Activated CD4-positive, alpha-beta T cell treated with anti-CD3 and anti-CD28 coated beads, Interleukin-2, Interleukin-4, amounts not matched to agents 100 ng/mL and 50 ng/mL, durations not matched to agents 16 hours and 8 hours (primary cell): ENCODE measurements at regions not wholly inside any gene's neighbourhood (a gene's known extent, or its start where the extent isn't known, plus 50 kb on each side); places are given as distances from the start of the nearest gene placed in this dataset.
A peak's percentile ranks its signal among the peaks of the same experiment; 100 is the strongest.

Experiments
- DNase-seq: peaks from one replicate; pipeline ENCODE4 v3.0.0-alpha.2; 2020; ENCODE audit warnings: low spot score

DNA sequence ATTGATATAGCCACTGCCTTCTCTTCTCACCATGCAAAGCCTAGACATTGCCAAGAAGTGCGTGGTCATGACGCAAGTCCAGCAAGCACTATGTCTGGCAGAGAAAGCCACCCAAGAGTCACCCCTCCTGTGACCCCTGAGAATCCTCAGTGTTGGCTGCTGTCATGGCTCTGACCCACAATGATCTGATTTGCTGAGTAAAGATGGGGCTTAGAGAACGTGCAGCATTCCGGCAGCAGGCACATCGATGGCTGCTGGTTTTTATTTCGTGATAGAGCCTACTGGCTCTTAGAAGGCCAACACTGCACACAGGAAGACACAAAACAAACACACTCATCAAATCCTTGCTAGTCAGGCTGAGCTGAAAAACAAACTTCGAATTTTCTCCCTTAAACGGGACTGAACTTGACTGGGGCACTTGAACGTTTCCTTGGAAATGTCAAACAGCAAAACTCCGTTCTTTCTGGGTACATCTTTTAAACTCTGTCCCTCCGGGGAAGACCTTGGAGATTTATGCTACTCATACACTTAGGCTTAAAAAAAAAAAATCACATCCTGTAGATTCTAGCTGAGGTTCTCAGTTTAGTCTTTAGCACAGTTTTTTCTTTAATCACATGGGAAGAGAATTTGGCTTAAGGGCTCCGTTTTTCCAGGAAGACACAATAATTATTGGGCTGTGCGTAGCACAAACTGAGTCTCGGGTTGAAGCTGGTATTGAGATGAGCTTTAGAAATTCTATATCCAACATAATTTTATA lies 88.2 kb upstream of the BASP1 start:
- DNase-seq = no peak

DNA sequence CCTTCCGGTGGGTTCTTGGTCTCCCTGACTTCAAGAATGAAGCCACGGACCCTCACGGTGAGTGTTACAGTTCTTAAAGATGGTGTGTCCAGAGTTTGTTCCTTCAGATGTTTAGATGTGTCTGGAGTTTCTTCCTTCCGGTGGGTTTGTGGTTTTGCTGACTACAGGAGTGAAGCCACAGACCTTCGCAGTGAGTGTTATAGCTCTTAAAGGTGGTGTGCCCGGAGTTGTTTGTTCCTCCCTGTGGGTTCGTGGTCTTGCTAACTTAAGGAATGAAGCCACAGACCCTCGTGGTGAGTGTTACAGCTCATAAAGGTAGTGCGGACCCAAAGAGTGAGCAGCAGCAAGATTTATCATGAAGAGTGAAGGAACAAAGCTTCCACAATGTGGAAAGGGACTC lies 87.1 kb upstream of the BASP1 start:
- peak; percentile 14 for DNase-seq

DNA sequence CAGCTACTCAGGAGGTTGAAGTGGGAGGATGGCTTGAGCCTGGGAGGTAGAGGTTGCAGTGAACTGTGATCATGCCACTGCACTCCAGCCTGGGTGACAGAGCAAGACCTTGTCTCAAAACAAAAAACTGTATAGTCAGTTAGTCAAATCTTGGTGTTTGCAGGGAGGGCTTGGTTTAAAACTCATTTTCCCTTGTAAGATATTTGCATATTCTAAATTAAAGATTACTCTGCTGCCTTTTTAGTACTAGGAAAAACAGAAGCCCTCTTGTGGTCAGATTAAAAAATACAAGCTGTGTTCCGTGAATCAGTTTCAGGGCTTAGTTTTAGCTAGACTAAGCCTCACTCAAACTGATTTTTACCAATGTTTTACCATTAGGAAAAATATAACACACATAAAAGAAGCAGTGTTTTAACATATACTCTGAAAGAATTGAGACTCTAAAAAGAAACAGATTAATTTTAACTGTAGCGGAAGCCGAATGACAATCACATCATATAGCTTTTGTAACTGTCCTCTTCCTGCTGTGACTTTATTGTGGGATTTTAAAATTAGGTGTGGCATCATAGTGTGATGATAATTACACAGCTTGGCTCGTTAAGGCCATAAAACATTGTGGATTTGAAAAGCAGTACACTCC lies 84.9 kb upstream of the BASP1 start:
- peak; percentile 27 for DNase-seq

DNA sequence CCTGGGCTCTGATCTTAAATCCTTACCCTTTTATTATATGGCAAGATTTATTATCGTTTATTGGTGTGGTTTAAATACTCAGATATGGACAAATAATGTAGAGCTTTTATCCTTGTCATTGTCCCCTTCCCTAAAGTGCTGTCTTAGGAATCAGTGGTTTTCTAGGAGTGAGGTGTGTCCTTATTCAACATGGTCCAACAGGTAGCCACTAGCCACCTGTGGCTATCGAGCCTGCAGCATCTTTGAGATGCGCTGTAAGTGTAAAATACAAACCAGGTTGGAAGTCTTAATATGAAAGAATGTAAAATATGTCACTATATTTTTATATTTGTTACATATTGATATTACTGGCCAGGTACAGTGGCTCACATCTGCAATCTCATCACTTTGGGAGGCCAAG lies 82.4 kb upstream of the BASP1 start:
- DNase-seq = no peak

DNA sequence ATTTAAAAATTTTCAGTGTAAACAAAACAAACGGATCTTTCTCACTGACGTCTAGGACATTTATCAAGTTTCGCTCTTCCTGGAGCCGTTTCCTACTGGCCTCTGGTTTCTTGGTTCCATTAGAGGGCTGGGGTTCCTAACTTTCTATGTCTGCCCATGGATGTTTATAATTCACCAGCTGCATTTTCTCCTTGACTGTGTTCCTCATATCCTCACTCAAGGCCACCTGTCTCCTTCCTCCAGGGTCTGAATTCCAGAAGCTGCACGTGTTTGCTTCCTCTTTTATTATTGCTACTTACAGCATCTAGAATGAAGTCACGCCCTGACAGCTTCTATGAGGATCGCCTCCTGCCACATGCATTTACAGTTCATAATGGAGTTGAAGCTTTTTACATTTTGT lies 74.1 kb upstream of the BASP1 start:
- no peak for DNase-seq

DNA sequence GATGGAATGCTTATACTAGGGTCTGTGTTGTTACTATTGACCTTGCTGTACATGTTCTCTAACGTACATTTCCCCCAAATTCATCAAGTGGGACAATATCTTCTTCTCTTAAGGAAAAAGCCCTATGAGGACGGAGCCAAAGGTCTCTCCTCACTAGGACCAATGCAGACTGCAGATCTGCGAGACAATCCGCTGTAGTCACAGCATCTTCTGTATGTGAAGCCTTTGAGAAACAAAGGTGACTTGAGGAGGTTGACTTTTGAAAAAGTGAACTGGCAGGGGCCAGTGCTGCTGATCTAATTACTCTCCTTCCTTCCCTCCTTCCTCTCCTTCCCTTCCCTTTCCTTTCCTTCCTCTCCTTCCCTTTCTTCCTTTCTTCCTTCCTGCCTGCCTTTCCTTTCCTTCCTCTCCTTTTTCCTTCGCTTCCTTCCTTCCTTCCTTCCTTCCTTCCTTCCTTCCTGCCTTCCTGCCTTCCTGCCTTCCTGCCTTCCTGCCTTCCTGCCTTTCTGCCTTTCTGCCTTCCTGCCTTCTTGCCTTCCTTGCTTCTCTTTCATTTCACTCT lies 71.1 kb upstream of the BASP1 start:
- DNase-seq = no peak

DNA sequence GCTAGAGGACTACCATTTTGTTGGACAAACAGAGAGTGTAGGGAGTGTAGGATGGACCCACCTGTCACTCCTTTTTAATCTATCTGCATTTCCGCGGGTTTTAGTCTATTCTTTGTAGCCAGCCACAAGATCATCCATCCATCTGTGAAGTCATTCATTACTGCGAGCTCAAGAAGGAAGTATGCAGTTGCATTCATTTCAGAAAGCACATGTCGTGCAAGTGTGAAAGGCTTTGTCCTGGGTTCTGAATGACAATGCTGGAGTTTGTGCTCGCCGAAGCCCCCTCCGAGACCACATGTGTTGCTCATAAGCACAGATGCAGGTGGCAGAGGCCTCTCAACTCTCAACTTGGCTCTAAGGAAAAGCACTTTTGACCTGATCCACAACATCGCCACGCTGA lies 70.3 kb upstream of the BASP1 start:
- no peak for DNase-seq

DNA sequence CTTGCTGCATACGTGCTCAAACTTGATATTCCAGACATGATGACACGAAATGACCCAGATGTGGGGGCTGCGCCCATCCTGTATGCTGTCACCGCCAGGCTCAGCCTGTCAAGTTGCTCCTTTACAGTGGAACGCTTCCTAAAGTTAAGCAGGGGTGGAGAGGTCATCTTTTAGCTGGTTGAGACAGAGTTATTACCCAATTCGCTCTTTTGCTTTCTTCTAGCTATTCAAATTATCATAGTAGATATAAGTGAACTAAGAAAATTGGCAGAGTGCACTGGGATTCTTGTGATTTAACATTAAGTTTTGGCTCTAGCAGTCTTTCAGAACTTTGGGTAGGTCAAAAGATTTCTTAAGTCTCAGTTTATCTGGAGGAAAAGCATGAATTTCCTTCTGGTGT lies 69.8 kb upstream of the BASP1 start:
- no peak for DNase-seq

DNA sequence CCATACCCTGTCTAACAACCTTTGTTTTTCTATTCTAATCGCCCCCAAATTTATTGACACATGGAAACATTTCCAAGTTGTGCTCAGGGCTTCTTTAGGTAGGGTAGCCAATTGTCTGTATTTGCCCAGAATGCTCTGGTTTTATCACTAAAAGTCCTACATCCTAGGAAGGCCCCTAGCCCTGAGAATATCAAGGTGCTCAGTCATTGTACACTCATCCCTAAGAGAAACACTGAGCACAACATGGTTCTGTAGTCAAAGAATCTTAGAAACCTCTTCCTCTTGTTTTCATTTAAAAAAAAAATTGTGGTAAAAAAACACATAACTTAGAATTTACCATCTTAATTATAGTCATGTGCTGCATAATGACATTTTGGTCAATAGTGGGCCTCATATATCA lies 69.0 kb upstream of the BASP1 start:
- no peak for DNase-seq

DNA sequence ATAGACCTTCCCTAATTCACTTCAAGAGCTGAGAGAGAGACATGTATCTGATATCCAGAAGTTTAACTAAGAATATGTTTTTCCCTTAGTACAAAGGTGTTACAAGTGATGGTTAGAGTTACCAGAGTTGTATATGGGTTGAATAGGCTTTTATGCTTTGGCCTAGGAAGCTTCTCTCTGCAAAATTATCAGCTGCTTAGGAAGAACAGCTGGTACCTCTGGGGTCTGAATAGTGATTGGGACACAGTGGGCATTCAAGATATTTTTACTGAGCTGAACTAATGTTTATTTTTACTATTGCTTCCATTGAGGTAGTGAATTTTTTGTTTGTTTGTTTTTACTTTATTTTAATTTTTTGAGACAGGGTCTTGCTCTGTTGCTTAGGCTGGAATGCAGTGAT lies 67.6 kb upstream of the BASP1 start:
- no peak for DNase-seq

DNA sequence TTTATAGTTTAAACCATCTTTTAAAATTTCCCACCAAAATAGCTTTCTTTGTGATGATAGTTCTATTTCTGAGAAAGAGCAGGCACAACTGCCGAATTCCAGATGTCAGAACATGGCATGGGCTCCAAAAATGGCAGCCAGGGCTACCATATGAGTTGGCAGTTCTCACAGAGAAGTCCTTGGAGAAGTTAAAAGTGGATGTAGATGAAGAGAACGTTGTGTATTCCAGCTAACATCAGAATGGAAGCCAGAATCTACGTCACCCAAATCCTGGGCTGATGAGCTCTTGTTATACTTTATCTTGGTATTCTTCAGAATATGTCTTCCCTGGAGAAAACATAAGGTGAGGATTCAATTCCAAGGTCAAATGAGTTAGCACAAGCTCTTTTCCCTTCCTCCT lies 66.9 kb upstream of the BASP1 start:
- DNase-seq = no peak

DNA sequence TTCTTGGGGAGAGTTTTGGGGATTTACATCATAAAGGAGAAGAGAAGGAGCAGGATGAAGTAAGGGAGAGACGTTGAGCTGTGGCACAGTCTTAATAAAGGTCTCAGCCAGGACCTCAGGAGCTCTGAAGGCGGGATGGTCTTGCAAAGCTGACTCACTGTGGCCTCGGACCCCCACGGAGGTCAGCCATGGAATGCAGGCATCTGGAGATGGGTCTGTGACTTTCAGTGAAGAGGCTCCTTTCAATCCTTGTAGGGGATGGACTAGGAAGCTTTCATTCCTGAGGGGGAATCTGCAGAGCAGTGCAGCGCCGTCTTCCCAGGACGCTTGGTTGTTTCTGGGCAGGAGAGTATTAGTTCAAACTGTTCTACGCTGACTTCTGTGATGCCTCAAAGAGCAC lies 65.7 kb upstream of the BASP1 start:
- no peak for DNase-seq

DNA sequence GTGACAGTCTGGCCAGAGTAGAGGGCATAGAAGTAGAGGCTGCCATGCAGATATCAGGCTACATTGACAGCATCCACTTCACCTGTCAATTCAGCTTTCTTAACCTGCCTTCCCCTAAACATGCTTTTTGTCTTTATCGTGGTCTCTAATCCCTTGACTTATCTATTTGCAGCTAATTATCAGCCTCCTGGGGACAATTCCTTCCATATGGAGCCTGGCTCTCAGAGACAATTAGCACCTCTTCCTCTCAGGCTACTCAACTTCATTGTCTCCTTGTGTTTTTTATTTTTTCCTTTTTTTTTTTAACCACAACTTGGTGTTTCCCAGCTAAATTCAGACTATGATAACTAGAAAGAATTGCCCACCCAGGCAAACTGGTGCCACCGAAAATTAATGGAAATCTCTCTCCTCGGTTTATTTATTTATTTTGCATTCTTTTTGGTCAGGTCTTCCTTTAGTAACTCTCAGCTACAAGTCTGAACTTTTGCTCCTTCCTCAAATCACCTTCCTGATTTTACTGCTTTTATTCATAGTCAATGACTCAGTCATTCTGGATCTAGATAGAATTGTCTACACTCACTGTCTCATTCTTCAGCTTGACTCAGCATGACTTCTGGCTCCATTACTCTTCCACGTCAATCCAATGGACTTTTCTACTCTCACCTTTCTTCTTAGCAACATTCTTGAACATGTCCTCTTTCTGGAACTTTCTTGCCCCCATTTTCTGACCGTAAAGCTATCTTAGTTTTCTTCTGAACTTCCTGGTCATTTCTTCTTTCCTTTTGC lies 63.0 kb upstream of the BASP1 start:
- DNase-seq = no peak

DNA sequence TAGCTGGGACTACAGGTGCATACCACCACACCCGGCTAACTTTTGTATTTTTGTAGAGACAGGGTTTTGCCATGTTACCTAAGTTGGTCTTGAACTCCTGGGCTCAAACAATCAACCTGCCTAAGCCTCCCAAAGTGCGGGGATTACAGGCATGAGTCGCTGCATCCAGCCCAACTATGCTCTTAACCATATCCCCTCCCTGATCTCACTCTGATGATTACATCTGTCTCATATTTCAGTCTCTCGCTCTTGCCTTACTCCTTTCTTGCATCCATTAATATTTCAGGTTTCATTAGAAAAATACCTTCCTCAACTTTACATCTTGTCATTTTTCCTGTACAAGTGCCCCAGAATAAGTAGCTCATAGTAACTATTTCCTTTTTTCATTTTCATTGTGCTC lies 61.0 kb upstream of the BASP1 start:
- no peak for DNase-seq

DNA sequence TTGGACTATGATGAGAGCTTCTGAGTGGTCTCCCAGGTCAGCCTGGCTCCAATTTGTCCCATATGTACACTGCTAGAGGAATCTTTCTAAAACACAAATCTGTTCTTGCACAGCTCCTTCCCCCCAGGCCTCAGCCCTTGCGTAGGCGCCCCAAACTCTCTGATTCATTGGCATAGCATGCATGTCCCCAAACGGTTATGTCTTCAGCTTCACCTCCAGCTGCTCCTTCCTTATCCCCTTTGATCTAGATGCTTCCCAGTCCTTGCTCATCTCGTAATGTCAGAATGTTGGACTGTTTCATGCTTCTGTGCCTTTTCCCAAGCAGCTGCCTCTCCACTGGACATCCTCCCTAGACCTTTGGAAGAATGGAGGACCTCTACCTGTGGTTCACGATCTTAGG lies 60.1 kb upstream of the BASP1 start:
- no peak for DNase-seq

DNA sequence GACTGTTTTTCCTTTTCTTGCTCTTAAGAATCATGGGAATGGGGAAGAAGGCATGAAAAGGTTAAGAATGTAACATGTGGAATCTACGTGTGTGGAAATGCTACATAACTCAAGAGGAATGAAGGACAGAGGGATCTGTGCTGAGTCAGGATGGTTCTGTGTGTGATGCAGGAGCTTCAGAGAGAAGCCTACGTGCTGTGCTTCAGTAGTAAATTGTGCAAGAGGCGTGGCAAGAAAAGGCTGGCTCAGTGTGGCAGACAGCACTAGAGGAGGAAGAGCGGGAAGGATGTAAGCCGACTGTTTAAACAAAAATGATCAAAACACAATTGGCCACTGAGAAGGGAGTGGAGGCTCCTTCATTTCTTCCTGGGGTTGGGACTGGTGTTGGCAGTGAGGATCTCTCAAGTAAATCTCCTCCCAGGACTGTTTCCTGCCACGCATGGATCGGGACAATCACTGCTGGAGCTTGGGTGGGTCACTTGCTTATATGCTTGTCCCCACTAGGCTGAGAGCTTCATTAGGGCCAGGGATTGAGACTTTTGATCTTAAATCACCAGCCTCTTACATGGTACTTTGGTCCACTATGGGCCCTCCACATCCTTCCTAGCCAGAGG lies 59.4 kb upstream of the BASP1 start:
- DNase-seq = no peak

DNA sequence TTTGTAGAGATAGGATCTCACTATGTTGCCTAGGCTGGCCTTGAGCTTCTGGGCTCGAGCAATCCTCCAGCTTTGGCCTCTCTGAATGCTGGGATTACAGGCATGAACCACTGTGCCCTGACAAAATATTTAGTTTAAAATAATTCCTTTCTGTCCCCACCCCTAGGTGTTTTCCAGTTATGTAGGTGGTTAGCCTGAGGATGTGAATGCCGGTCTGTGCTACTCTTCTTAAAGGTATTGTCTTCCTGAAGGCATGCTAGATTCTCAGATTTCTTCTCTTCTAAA lies 56.7 kb upstream of the BASP1 start:
- no peak for DNase-seq

DNA sequence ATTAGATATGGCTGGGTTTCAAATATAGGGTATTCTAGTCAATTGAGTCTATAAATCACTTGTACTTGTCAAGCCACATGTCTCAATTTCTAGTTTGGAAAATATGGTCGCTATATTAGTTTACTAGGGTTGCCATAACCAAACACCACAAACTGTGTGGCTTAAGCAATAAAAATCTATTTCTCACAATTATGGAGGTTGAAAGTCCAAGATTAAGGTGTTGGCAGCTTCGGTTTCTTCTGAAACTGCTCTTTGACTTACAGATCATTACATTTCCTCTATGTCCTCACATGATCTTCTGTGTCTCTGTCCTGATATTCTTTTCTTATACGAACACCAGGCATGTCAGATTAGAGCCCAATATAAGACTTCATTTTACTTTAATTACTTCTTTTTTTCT lies 55.8 kb upstream of the BASP1 start:
- DNase-seq = no peak

DNA sequence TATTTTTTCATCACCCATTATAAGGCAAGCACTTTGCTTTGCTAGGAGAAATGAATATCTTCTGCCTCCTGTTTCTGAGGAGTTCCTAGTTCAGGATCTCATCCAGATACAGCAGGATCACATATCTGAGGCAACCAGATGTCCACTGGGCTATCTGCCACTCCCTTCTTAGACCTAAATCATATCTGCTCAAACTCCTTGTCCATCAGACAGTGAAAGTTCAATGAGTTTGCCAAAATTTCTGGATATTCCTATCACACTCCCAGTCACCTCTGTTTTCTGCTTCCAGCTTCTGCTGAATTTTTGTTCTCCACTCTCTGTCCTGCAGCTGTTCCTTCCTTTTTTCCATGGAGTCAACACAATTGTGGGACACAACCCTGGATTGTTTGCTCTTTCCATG lies 54.2 kb upstream of the BASP1 start:
- DNase-seq = no peak

DNA sequence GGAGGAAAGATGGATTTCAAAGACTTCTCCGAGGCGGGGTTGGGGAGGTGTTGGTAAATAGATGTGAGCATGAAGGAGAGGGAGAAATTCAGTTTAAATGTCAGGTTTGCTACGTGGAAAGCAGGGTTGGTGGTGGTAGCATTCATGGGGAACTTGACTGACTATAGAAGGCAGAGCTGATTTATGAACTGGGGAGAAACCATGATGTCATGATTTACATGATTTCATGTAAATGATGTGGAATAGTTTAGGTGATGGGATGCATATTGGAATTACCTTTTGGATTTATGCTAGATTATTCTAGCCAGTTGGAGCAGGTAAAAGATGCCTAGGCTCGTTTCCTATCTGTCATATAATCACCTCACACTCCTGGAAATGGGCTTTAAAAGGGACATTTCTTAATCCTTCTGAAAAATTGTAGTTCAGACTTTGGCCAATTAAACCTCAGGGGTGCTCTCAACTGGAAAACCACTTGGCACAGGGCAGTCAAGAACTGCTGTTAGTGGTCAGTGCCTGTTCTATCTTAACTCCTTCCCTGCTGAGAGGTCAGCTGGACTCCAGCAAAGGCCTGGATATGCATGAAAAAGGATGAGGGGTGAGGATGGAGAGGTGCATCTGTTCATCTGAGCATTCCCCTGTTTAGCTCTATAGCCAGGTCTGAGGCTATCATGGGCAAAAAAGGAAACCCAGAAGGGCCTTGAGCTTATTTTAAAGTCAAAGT lies 50.1 kb upstream of the BASP1 start:
- no peak for DNase-seq
